ENCODE measurements at regions not wholly inside any gene's neighbourhood (a gene's known extent, or its start where the extent isn't known, plus 50 kb on each side); places are given as distances from the start of the nearest gene placed in this dataset.
A peak's percentile ranks its signal among the peaks of the same experiment; 100 is the strongest.

- H3K27me3 ChIP-seq (ENCODE audit: control insufficient read depth in 3 of 3, insufficient read depth in 3 of 3, low read length in 3 of 3): no peaks in the 10 kb centered on the region
- H3K4me1 ChIP-seq (ENCODE audit: control insufficient read depth in 3 of 3, insufficient read depth in 2 of 3, low read depth in 1 of 3, low read length in 2 of 3): no peaks in the 10 kb centered on the region
- no peaks in the 10 kb centered on the region for H3K36me3 ChIP-seq (ENCODE audit: control insufficient read depth in 3 of 3, insufficient read depth in 2 of 3, low read depth in 1 of 3, low read length in 3 of 3)
- H3K9me3 ChIP-seq (ENCODE audit: control insufficient read depth in 2 of 2, insufficient read depth in 1 of 2, low read depth in 1 of 2, low read length in 1 of 2): peaks cover 0 to 11% of the 10 kb centered on the region in 2 donors
- no peak overlapping the region for H3K4me3 ChIP-seq (ENCODE audit: low read depth in 1 of 3, low read length in 3 of 3)
- DNase-seq: peak in 1 of 2 donors; percentile 2
- H3K27ac ChIP-seq (ENCODE audit: low read depth in 1 of 3, low read length in 2 of 3): no peak overlapping the region
- no peak for FAIRE-seq
- 13 to 36% (median 16%) methylated on average over 2 of the region's 2 CpGs for WGBS, 3 donors
Measured at GRCh38 chr20:55103188-55103587, 627.8 kb downstream of the DOK5 start.

GRCh38 chr20:55099251-55099650 is 623.9 kb downstream of the DOK5 start:
- Histone ChIP-seq H3K27ac (ENCODE audit: low read depth in 1 of 3, low read length in 2 of 3) (no peak overlapping the region), H3K9me3 (ENCODE audit: control insufficient read depth in 2 of 2, insufficient read depth in 1 of 2, low read depth in 1 of 2, low read length in 1 of 2) (peaks cover 2 to 5% of the 10 kb centered on the region in 2 donors), H3K4me3 (ENCODE audit: low read depth in 1 of 3, low read length in 3 of 3) (no peak overlapping the region), H3K27me3 (ENCODE audit: control insufficient read depth in 3 of 3, insufficient read depth in 3 of 3, low read length in 3 of 3) (no peaks in the 10 kb centered on the region), H3K36me3 (ENCODE audit: control insufficient read depth in 3 of 3, insufficient read depth in 2 of 3, low read depth in 1 of 3, low read length in 3 of 3) (no peaks in the 10 kb centered on the region), H3K4me1 (ENCODE audit: control insufficient read depth in 3 of 3, insufficient read depth in 2 of 3, low read depth in 1 of 3, low read length in 2 of 3) (no peaks in the 10 kb centered on the region)
- 86 to 90% (median 87%) methylated on average over 2 of the region's 2 CpGs for WGBS, 3 donors
- DNase-seq: no peak
- no peak for FAIRE-seq

GRCh38 chr20:55097621-55098020 is 622.2 kb downstream of the DOK5 start:
- FAIRE-seq: no peak
- Histone ChIP-seq H3K36me3 (ENCODE audit: control insufficient read depth in 3 of 3, insufficient read depth in 2 of 3, low read depth in 1 of 3, low read length in 3 of 3) (no peaks in the 10 kb centered on the region), H3K9me3 (ENCODE audit: control insufficient read depth in 2 of 2, insufficient read depth in 1 of 2, low read depth in 1 of 2, low read length in 1 of 2) (peaks cover 2 to 6% of the 10 kb centered on the region in 2 donors), H3K27ac (ENCODE audit: low read depth in 1 of 3, low read length in 2 of 3) (no peak overlapping the region), H3K4me3 (ENCODE audit: low read depth in 1 of 3, low read length in 3 of 3) (no peak overlapping the region), H3K4me1 (ENCODE audit: control insufficient read depth in 3 of 3, insufficient read depth in 2 of 3, low read depth in 1 of 3, low read length in 2 of 3) (no peaks in the 10 kb centered on the region), H3K27me3 (ENCODE audit: control insufficient read depth in 3 of 3, insufficient read depth in 3 of 3, low read length in 3 of 3) (no peaks in the 10 kb centered on the region)
- DNase-seq: no peak

- no peak overlapping the region for H3K4me3 ChIP-seq (ENCODE audit: low read depth in 1 of 3, low read length in 3 of 3)
- peaks cover 3 to 6% of the 10 kb centered on the region in 2 donors for H3K9me3 ChIP-seq (ENCODE audit: control insufficient read depth in 2 of 2, insufficient read depth in 1 of 2, low read depth in 1 of 2, low read length in 1 of 2)
- no peak overlapping the region for H3K27ac ChIP-seq (ENCODE audit: low read depth in 1 of 3, low read length in 2 of 3)
- no peaks in the 10 kb centered on the region for H3K36me3 ChIP-seq (ENCODE audit: control insufficient read depth in 3 of 3, insufficient read depth in 2 of 3, low read depth in 1 of 3, low read length in 3 of 3)
- WGBS, 3 donors: 31 to 38% (median 37%) methylated on average over 4 of the region's 4 CpGs
- H3K4me1 ChIP-seq (ENCODE audit: control insufficient read depth in 3 of 3, insufficient read depth in 2 of 3, low read depth in 1 of 3, low read length in 2 of 3): no peaks in the 10 kb centered on the region
- H3K27me3 ChIP-seq (ENCODE audit: control insufficient read depth in 3 of 3, insufficient read depth in 3 of 3, low read length in 3 of 3): no peaks in the 10 kb centered on the region
- DNase-seq (no peak), FAIRE-seq (no peak)
Measured at GRCh38 chr20:55095745-55096400, 620.5 kb downstream of the DOK5 start.

GRCh38 chr20:55094353-55094861 is 619.0 kb downstream of the DOK5 start:
- H3K4me1 ChIP-seq (ENCODE audit: control insufficient read depth in 3 of 3, insufficient read depth in 2 of 3, low read depth in 1 of 3, low read length in 2 of 3): no peaks in the 10 kb centered on the region
- peaks cover 3% of the 10 kb centered on the region in 2 donors for H3K9me3 ChIP-seq (ENCODE audit: control insufficient read depth in 2 of 2, insufficient read depth in 1 of 2, low read depth in 1 of 2, low read length in 1 of 2)
- 72 to 83% (median 78%) methylated on average over 12 of the region's 12 CpGs for WGBS, 3 donors
- no peaks in the 10 kb centered on the region for H3K27me3 ChIP-seq (ENCODE audit: control insufficient read depth in 3 of 3, insufficient read depth in 3 of 3, low read length in 3 of 3)
- no peaks in the 10 kb centered on the region for H3K36me3 ChIP-seq (ENCODE audit: control insufficient read depth in 3 of 3, insufficient read depth in 2 of 3, low read depth in 1 of 3, low read length in 3 of 3)
- H3K27ac ChIP-seq (ENCODE audit: low read depth in 1 of 3, low read length in 2 of 3): no peak overlapping the region
- no peak for FAIRE-seq
- no peak overlapping the region for H3K4me3 ChIP-seq (ENCODE audit: low read depth in 1 of 3, low read length in 3 of 3)
- no peak for DNase-seq

GRCh38 chr20:55090286-55090685 is 614.9 kb downstream of the DOK5 start:
- Histone ChIP-seq H3K36me3 (ENCODE audit: control insufficient read depth in 3 of 3, insufficient read depth in 2 of 3, low read depth in 1 of 3, low read length in 3 of 3) (no peaks in the 10 kb centered on the region), H3K27ac (ENCODE audit: low read depth in 1 of 3, low read length in 2 of 3) (no peak overlapping the region), H3K27me3 (ENCODE audit: control insufficient read depth in 3 of 3, insufficient read depth in 3 of 3, low read length in 3 of 3) (no peaks in the 10 kb centered on the region), H3K4me1 (ENCODE audit: control insufficient read depth in 3 of 3, insufficient read depth in 2 of 3, low read depth in 1 of 3, low read length in 2 of 3) (no peaks in the 10 kb centered on the region), H3K9me3 (ENCODE audit: control insufficient read depth in 2 of 2, insufficient read depth in 1 of 2, low read depth in 1 of 2, low read length in 1 of 2) (peaks cover 3 to 6% of the 10 kb centered on the region in 2 donors), H3K4me3 (ENCODE audit: low read depth in 1 of 3, low read length in 3 of 3) (no peak overlapping the region)
- DNase-seq (no peak), FAIRE-seq (no peak)
- WGBS, 3 donors: 46 to 56% (median 55%) methylated on average over 4 of the region's 4 CpGs

- H3K9me3 ChIP-seq (ENCODE audit: control insufficient read depth in 2 of 2, insufficient read depth in 1 of 2, low read depth in 1 of 2, low read length in 1 of 2): peaks cover 0 to 2% of the 10 kb centered on the region in 2 donors
Measured at GRCh38 chr20:55086421-55086820, 611.0 kb downstream of the DOK5 start.

GRCh38 chr20:55079917-55080316 is 604.5 kb downstream of the DOK5 start:
- H3K36me3 ChIP-seq (ENCODE audit: control insufficient read depth in 3 of 3, insufficient read depth in 2 of 3, low read depth in 1 of 3, low read length in 3 of 3): no peaks in the 10 kb centered on the region
- H3K4me3 ChIP-seq (ENCODE audit: low read depth in 1 of 3, low read length in 3 of 3): no peak overlapping the region
- H3K9me3 ChIP-seq (ENCODE audit: control insufficient read depth in 2 of 2, insufficient read depth in 1 of 2, low read depth in 1 of 2, low read length in 1 of 2): no peaks in the 10 kb centered on the region
- no peak for FAIRE-seq
- WGBS, 3 donors: 73 to 81% (median 77%) methylated on average over 4 of the region's 4 CpGs
- no peak overlapping the region for H3K27ac ChIP-seq (ENCODE audit: low read depth in 1 of 3, low read length in 2 of 3)
- no peaks in the 10 kb centered on the region for H3K4me1 ChIP-seq (ENCODE audit: control insufficient read depth in 3 of 3, insufficient read depth in 2 of 3, low read depth in 1 of 3, low read length in 2 of 3)
- DNase-seq: no peak
- no peaks in the 10 kb centered on the region for H3K27me3 ChIP-seq (ENCODE audit: control insufficient read depth in 3 of 3, insufficient read depth in 3 of 3, low read length in 3 of 3)

More at GRCh38 chr20:55086421-55086820, 611.0 kb downstream of the DOK5 start:
- Histone ChIP-seq H3K4me1 (ENCODE audit: control insufficient read depth in 3 of 3, insufficient read depth in 2 of 3, low read depth in 1 of 3, low read length in 2 of 3) (no peaks in the 10 kb centered on the region), H3K27ac (ENCODE audit: low read depth in 1 of 3, low read length in 2 of 3) (no peak overlapping the region), H3K36me3 (ENCODE audit: control insufficient read depth in 3 of 3, insufficient read depth in 2 of 3, low read depth in 1 of 3, low read length in 3 of 3) (no peaks in the 10 kb centered on the region), H3K27me3 (ENCODE audit: control insufficient read depth in 3 of 3, insufficient read depth in 3 of 3, low read length in 3 of 3) (no peaks in the 10 kb centered on the region), H3K4me3 (ENCODE audit: low read depth in 1 of 3, low read length in 3 of 3) (no peak overlapping the region)
- DNase-seq (no peak), FAIRE-seq (no peak)
- 78 to 100% (median 88%) methylated on average over 1 of the region's 1 CpG for WGBS, 3 donors
